HFFc6 (cell line): ENCODE measurements at regions not wholly inside any gene's neighbourhood (a gene's known extent, or its start where the extent isn't known, plus 50 kb on each side); places are given as distances from the start of the nearest gene placed in this dataset.

Source experiments
- DNase-seq: peaks from one replicate; pipeline ENCODE4 v3.0.0-alpha.2; 2018
- H3K27ac Mint-ChIP-seq: 2 replicates; pipeline ENCODE4 v1.8.0; 2020; ENCODE audit warnings: mild to moderate bottlenecking, mixed read lengths
- H3K27me3 Mint-ChIP-seq: 2 replicates; pipeline ENCODE4 v1.8.0; 2021; ENCODE audit warnings: mild to moderate bottlenecking, moderate library complexity, mixed read lengths; ENCODE audit not compliant: insufficient read depth
- H3K36me3 Mint-ChIP-seq: 2 replicates; pipeline ENCODE4 v1.8.0; 2021; ENCODE audit warnings: low read depth, mixed read lengths
- H3K4me1 Mint-ChIP-seq: 2 replicates; pipeline ENCODE4 v1.8.0; 2020; ENCODE audit warnings: low read depth, mixed read lengths
- H3K4me3 Mint-ChIP-seq: 2 replicates; pipeline ENCODE4 v1.8.0; 2020; ENCODE audit warnings: mild to moderate bottlenecking, moderate library complexity, mixed read lengths
- H3K9me3 Mint-ChIP-seq: 2 replicates; pipeline ENCODE4 v1.8.0; 2020; ENCODE audit warnings: mild to moderate bottlenecking, mixed read lengths
- CTCF ChIP-seq: fragments of 200-600 bp; sonication (generic); IDR thresholded peaks from 2 replicates; pipeline ENCODE4 v1.5.0; 2021; ENCODE audit warnings: antibody characterized with exemption, mild to moderate bottlenecking

- no peaks in the 10 kb centered on the region for H3K36me3 Mint-ChIP-seq
- peaks cover 35% of the 10 kb centered on the region for H3K9me3 Mint-ChIP-seq
- H3K4me1 Mint-ChIP-seq, result no peaks in the 10 kb centered on the region
- H3K27ac Mint-ChIP-seq, result no peak overlapping the region
- no peak overlapping the region for H3K4me3 Mint-ChIP-seq
- no peak for TF ChIP-seq CTCF
- no peaks in the 10 kb centered on the region; the same call in 1 of the 2 replicates for H3K27me3 Mint-ChIP-seq
- DNase-seq, result no peak
Observed at GRCh38 chr13:88144580-88144979, 473.4 kb downstream of the SLITRK5 start.

DNA sequence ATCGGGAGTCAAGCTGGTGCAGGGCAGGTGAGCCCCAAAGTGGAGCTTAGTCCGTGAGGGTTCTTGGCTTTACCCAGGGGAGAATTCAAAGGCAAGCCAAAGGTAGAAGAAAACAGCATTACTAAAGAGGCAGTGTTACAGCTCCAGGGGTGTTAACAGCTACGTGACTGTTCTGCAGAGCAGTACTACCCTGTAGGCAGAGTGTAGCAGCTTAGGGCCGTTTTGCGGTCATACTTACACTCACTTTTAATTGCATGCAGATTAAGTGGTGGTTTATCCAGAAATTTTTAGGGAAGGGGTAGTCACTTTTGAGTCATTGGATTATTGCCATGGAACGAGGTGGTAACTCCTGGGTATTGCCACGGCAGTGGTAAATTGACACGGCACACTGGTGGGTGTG lies 482.2 kb downstream of the SLITRK5 start:
- Mint-ChIP-seq H3K4me3 (no peak overlapping the region), H3K9me3 (peaks cover 43% of the 10 kb centered on the region), H3K36me3 (peaks cover 4% of the 10 kb centered on the region; the same call in 1 of the 2 replicates), H3K27me3 (no peaks in the 10 kb centered on the region; the same call in 1 of the 2 replicates), H3K27ac (no peak overlapping the region), H3K4me1 (no peaks in the 10 kb centered on the region)
- DNase-seq, result no peak
- TF ChIP-seq CTCF, result no peak

- Mint-ChIP-seq H3K27ac (no peak overlapping the region), H3K4me3 (no peak overlapping the region), H3K27me3 (no peaks in the 10 kb centered on the region; the same call in 1 of the 2 replicates), H3K4me1 (no peaks in the 10 kb centered on the region), H3K9me3 (peaks cover 38% of the 10 kb centered on the region), H3K36me3 (peaks cover 4% of the 10 kb centered on the region; the same call in 1 of the 2 replicates)
- no peak for TF ChIP-seq CTCF
- DNase-seq, result no peak
Observed at GRCh38 chr13:88154001-88154400, 482.8 kb downstream of the SLITRK5 start.

GRCh38 chr13:88162076-88162702 lies 491.0 kb downstream of the SLITRK5 start:
- no peak for DNase-seq
- no peak for TF ChIP-seq CTCF
- no peak overlapping the region for H3K27ac Mint-ChIP-seq
- peaks cover 34% of the 10 kb centered on the region for H3K9me3 Mint-ChIP-seq
- no peaks in the 10 kb centered on the region for H3K4me1 Mint-ChIP-seq
- no peak overlapping the region for H3K4me3 Mint-ChIP-seq
- H3K27me3 Mint-ChIP-seq, result no peaks in the 10 kb centered on the region
- no peaks in the 10 kb centered on the region for H3K36me3 Mint-ChIP-seq

- Mint-ChIP-seq H3K4me1 (no peaks in the 10 kb centered on the region), H3K36me3 (no peaks in the 10 kb centered on the region), H3K27ac (no peak overlapping the region), H3K9me3 (peaks cover 24% of the 10 kb centered on the region), H3K27me3 (no peaks in the 10 kb centered on the region), H3K4me3 (no peak overlapping the region)
- no peak for TF ChIP-seq CTCF
- DNase-seq, result no peak
Observed at GRCh38 chr13:88176231-88176630, 505.1 kb downstream of the SLITRK5 start.
